Breast epithelium (tissue), 4 donors: ENCODE measurements at regions not wholly inside any gene's neighbourhood (a gene's known extent, or its start where the extent isn't known, plus 50 kb on each side); places are given as distances from the start of the nearest gene placed in this dataset.
"Not testable (repeated sequence)": the region's sequence is repeated elsewhere in the genome, so short reads cannot be mapped to it uniquely, and the experiment has no call there.

ENCODE experiments used
- DNase-seq, 2 donors: peaks; one replicate each; pipeline ENCODE4 v3.0.0-alpha.2; 2019; ENCODE audit warnings: low spot score in 2 of 2
- H3K27ac ChIP-seq, 2 donors: fragments of 200-600 bp; sonication (generic) in 1 of 2; one replicate each; pipeline ENCODE4 v1.5.1; 2016 to 2019; ENCODE audit warnings: mild to moderate bottlenecking in 1 of 2
- H3K27me3 ChIP-seq, 2 donors: fragments of 200-600 bp; sonication (generic) in 1 of 2; one replicate each; pipeline versions ENCODE4 v1.5.1 to v1.6.0; 2017 to 2019; ENCODE audit warnings: control low read depth in 1 of 2, mild to moderate bottlenecking in 1 of 2
- H3K36me3 ChIP-seq: fragments of 200-600 bp; one replicate; pipeline ENCODE4 v1.5.1; 2019
- H3K4me1 ChIP-seq, 2 donors: fragments of 200-600 bp; sonication (generic); one replicate each; pipeline ENCODE4 v1.5.1; 2016 to 2019; ENCODE audit warnings: control low read depth in 1 of 2
- H3K4me3 ChIP-seq, 3 donors: fragments of 200-600 bp; sonication (generic); 1 replicate in 2 of 3; 2 replicates in 1 of 3; pipeline ENCODE4 v1.5.1; 2016 to 2019; ENCODE audit warnings: mild to moderate bottlenecking in 3 of 3, moderate library complexity in 2 of 3
- H3K9me3 ChIP-seq, 2 donors: fragments of 200-600 bp; sonication (generic) in 1 of 2; one replicate each; pipeline ENCODE4 v1.5.1; 2016 to 2019; ENCODE audit warnings: control low read depth in 1 of 2
- CTCF ChIP-seq, 3 donors: fragments of 450-650 bp; IDR thresholded peaks; one replicate each; pipeline ENCODE4 v1.5.1; 2016 to 2017; ENCODE audit warnings: antibody characterized with exemption in 3 of 3, mild to moderate bottlenecking in 3 of 3, moderate library complexity in 3 of 3
- POLR2A ChIP-seq: fragments of 450-650 bp; IDR thresholded peaks from one replicate; pipeline ENCODE4 v1.6.1; 2016; ENCODE audit warnings: antibody characterized with exemption, mild to moderate bottlenecking, moderate library complexity
- POLR2AphosphoS5 ChIP-seq, 3 donors: sonication (generic); formaldehyde crosslinking; IDR thresholded peaks; one replicate each; pipeline ENCODE4 v1.6.1; 2017; ENCODE audit warnings: antibody characterized with exemption in 3 of 3
- intact Hi-C: fragments of 100-400 bp; cut with DNase I; formaldehyde crosslinking; loops from one replicate; pipeline ENCODE4 v1.15.1; 2023; ENCODE audit warnings: low total_unique reads

- Histone ChIP-seq H3K4me1 (no peaks in the 10 kb centered on the region), H3K27me3 (no peaks in the 10 kb centered on the region), H3K27ac (no peak overlapping the region), H3K36me3 (no peaks in the 10 kb centered on the region), H3K4me3 (no peak overlapping the region), H3K9me3 (no peaks in the 10 kb centered on the region)
- TF ChIP-seq CTCF (IDR thresholded peaks at IDR 0.05) (no peak), POLR2AphosphoS5 (IDR thresholded peaks at IDR 0.05) (no peak), POLR2A (no peak)
- DNase-seq = no peak
- intact Hi-C loops = no loop called here
These were observed 123.0 kb upstream of the RREB1 start for GRCh38 chr6:6984585-6985366.

- no peak overlapping the region for H3K4me3 ChIP-seq
- no peaks in the 10 kb centered on the region for H3K27me3 ChIP-seq
- no peaks in the 10 kb centered on the region for H3K4me1 ChIP-seq
- H3K9me3 ChIP-seq = no peaks in the 10 kb centered on the region
- H3K36me3 ChIP-seq = no peaks in the 10 kb centered on the region
- intact Hi-C loops = no loop called here
- no peak overlapping the region for H3K27ac ChIP-seq
- no peak for DNase-seq
- TF ChIP-seq CTCF (IDR thresholded peaks at IDR 0.05) = no peak
- no peak for TF ChIP-seq POLR2AphosphoS5 (IDR thresholded peaks at IDR 0.05)
- no peak for TF ChIP-seq POLR2A
These were observed 121.4 kb upstream of the RREB1 start for GRCh38 chr6:6986344-6986743.

GRCh38 chr6:6987749-6988148, 120.0 kb upstream of the RREB1 start:
- DNase-seq = no peak
- Histone ChIP-seq H3K36me3 (no peaks in the 10 kb centered on the region), H3K9me3 (no peaks in the 10 kb centered on the region), H3K27ac (no peak overlapping the region), H3K27me3 (no peaks in the 10 kb centered on the region), H3K4me1 (no peaks in the 10 kb centered on the region), H3K4me3 (no peak overlapping the region)
- no peak for TF ChIP-seq POLR2A
- no peak for TF ChIP-seq CTCF (IDR thresholded peaks at IDR 0.05)
- TF ChIP-seq POLR2AphosphoS5 (IDR thresholded peaks at IDR 0.05) = no peak
- intact Hi-C loops = no loop called here

- H3K9me3 ChIP-seq, H3K27ac ChIP-seq, H3K27me3 ChIP-seq, H3K4me3 ChIP-seq, H3K36me3 ChIP-seq, H3K4me1 ChIP-seq, intact Hi-C loops, DNase-seq: not testable (repeated sequence)
These were observed 117.7 kb upstream of the RREB1 start for GRCh38 chr6:6990059-6990458.

- TF ChIP-seq CTCF (IDR thresholded peaks at IDR 0.05) (no peak), POLR2A (no peak)
- no peak for DNase-seq
- no peaks in the 10 kb centered on the region for H3K4me1 ChIP-seq
- no peaks in the 10 kb centered on the region for H3K27me3 ChIP-seq
- H3K36me3 ChIP-seq = no peaks in the 10 kb centered on the region
- peak overlapping the region in 1 of 2 donors; percentile 45 for H3K27ac ChIP-seq
- no peaks in the 10 kb centered on the region for H3K9me3 ChIP-seq
- no peak overlapping the region for H3K4me3 ChIP-seq
- intact Hi-C loops = no loop called here
These were observed 114.1 kb upstream of the RREB1 start for GRCh38 chr6:6993503-6994237.
